Spleen (tissue), 7 donors: ENCODE measurements at regions not wholly inside any gene's neighbourhood (a gene's known extent, or its start where the extent isn't known, plus 50 kb on each side); places are given as distances from the start of the nearest gene placed in this dataset.

Source experiments
- POLR2A ChIP-seq, 3 donors: fragments of 450-650 bp; IDR thresholded peaks; one replicate each; pipeline ENCODE4 v1.5.1; 2017; ENCODE audit warnings: antibody characterized with exemption in 3 of 3, mild to moderate bottlenecking in 1 of 3
- TF ChIP-seq, protein P1 (sequence below), 11 experiments: fragments of 200-600 bp in 7 of 11; fragments of 450-650 bp in 4 of 11; sonication (generic) in 4 of 11; IDR thresholded peaks in 8 of 11; conservative IDR thresholded peaks in 3 of 11; 1 replicate in 7 of 11; 2 replicates in 4 of 11; pipeline versions ENCODE4 v1.4.0 to v1.8.0; 2016 to 2021; ENCODE audit warnings: antibody characterized with exemption in 11 of 11, inconsistent platforms in 4 of 11, mild to moderate bottlenecking in 1 of 11
- donor health status: DM: no; HTN: no; CAD: no; lungs with moderate emphysema.
- donor health status: DM: no; HTN: no; CAD: no.
- donor health status: DM: no; HTN: no; CAD: no.

DNA sequence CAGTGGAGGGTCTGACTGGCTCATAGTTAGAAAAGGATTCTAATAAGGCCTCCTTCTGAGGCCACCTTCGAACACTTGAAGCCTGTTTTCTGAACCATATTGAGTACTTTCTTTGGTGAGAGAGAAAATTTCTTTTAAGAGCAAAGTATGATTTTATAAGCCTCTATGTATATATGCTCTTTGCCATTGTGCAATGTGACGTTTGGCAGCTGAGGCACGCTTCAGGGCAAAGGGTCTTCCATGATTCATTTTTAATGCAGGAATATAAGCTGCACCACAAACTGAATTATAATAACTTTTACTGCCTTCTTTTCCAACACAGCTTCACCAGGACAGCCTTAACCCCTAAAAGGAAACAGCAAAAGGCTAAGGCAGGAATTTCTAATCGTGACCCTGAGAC, 154.4 kb downstream of the TTLL2 start:
- TF ChIP-seq, protein P1, sequence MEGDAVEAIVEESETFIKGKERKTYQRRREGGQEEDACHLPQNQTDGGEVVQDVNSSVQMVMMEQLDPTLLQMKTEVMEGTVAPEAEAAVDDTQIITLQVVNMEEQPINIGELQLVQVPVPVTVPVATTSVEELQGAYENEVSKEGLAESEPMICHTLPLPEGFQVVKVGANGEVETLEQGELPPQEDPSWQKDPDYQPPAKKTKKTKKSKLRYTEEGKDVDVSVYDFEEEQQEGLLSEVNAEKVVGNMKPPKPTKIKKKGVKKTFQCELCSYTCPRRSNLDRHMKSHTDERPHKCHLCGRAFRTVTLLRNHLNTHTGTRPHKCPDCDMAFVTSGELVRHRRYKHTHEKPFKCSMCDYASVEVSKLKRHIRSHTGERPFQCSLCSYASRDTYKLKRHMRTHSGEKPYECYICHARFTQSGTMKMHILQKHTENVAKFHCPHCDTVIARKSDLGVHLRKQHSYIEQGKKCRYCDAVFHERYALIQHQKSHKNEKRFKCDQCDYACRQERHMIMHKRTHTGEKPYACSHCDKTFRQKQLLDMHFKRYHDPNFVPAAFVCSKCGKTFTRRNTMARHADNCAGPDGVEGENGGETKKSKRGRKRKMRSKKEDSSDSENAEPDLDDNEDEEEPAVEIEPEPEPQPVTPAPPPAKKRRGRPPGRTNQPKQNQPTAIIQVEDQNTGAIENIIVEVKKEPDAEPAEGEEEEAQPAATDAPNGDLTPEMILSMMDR (IDR thresholded peaks at IDR 0.05 in 8 of 11, conservative IDR thresholded peaks at IDR 0.05 in 3 of 11), result no peak
- no peak for TF ChIP-seq POLR2A (IDR thresholded peaks at IDR 0.05)
